Neural cell (in vitro differentiated cells): ENCODE measurements at regions not wholly inside any gene's neighbourhood (a gene's known extent, or its start where the extent isn't known, plus 50 kb on each side); places are given as distances from the start of the nearest gene placed in this dataset.

ENCODE experiments used
- H2AFZ ChIP-seq: fragments of 200-600, 300-800 bp; sonication (generic), shearing (Covaris generic); 2 replicates; pipeline ENCODE4 v1.6.0; 2014; ENCODE audit warnings: low read depth, mild to moderate bottlenecking, antibody characterized with exemption, low read length, moderate library complexity
- H3F3A ChIP-seq: fragments of 200-600 bp; shearing (Covaris generic); 2 replicates; pipeline ENCODE4 v1.6.1; 2016; ENCODE audit warnings: mild to moderate bottlenecking, moderate library complexity, mixed read lengths, antibody characterized with exemption, low read length; ENCODE audit not compliant: insufficient read depth, poor library complexity, severe bottlenecking
- H3K27ac ChIP-seq: fragments of 200-600, 300-800 bp; sonication (generic), shearing (Covaris generic); 2 replicates; pipeline ENCODE4 v1.5.1; 2014; ENCODE audit warnings: mild to moderate bottlenecking, low read length, moderate library complexity
- H3K27me3 ChIP-seq: fragments of 300-800, 200-600 bp; sonication (generic), shearing (Covaris generic); 2 replicates; pipeline ENCODE4 v1.6.0; 2014; ENCODE audit warnings: mild to moderate bottlenecking, low read depth, low read length, moderate library complexity; ENCODE audit not compliant: insufficient read depth
- H3K36me3 ChIP-seq: fragments of 300-800, 200-600 bp; sonication (generic), shearing (Covaris generic); 2 replicates; pipeline ENCODE4 v1.5.1; 2014; ENCODE audit warnings: mild to moderate bottlenecking, antibody characterized with exemption, low read length, moderate library complexity; ENCODE audit not compliant: insufficient read depth
- H3K4me2 ChIP-seq: fragments of 300-800, 200-600 bp; sonication (generic), shearing (Covaris generic); 2 replicates; pipeline ENCODE4 v1.6.0; 2014; ENCODE audit warnings: mild to moderate bottlenecking, low read length
- H3K4me3 ChIP-seq: fragments of 300-800, 200-600 bp; sonication (generic), shearing (Covaris generic); 2 replicates; pipeline ENCODE4 v1.5.1; 2014; ENCODE audit warnings: mild to moderate bottlenecking, low read length, moderate library complexity
- H3K79me2 ChIP-seq: fragments of 200-600 bp; shearing (Covaris generic); replicated peaks from 2 replicates; pipeline ENCODE4 v1.6.0; 2014; ENCODE audit warnings: mild to moderate bottlenecking, low read length, moderate library complexity; ENCODE audit not compliant: insufficient read depth
- H3K9ac ChIP-seq: fragments of 300-800, 200-600 bp; sonication (generic), shearing (Covaris generic); 2 replicates; pipeline ENCODE4 v1.6.1; 2016; ENCODE audit warnings: mild to moderate bottlenecking, low read length, mixed read lengths
- H3K9me2 ChIP-seq: fragments of 200-600 bp; shearing (Covaris generic); 2 replicates; pipeline ENCODE4 v1.6.1; 2016; ENCODE audit warnings: mild to moderate bottlenecking, low read length, mixed read lengths; ENCODE audit not compliant: insufficient read depth
- H3K9me3 ChIP-seq: fragments of 200-600, 300-800 bp; sonication (generic), shearing (Covaris generic); 2 replicates; pipeline ENCODE4 v1.6.1; 2016; ENCODE audit warnings: mild to moderate bottlenecking, mixed run types, low read length, moderate library complexity, mixed read lengths
- H4K20me1 ChIP-seq: fragments of 200-600 bp; shearing (Covaris generic); 2 replicates; pipeline ENCODE4 v1.6.1; 2016; ENCODE audit warnings: mild to moderate bottlenecking, mixed run types; ENCODE audit not compliant: insufficient read depth
- EP300 ChIP-seq: fragments of 450-650 bp; conservative IDR thresholded peaks from 2 replicates; pipeline ENCODE4 v1.6.1; 2014; ENCODE audit warnings: antibody characterized with exemption, mild to moderate bottlenecking, moderate library complexity; ENCODE audit not compliant: poor library complexity, severe bottlenecking
- EZH2 ChIP-seq: fragments of 200-600, 300-800 bp; shearing (Covaris generic), sonication (generic); IDR thresholded peaks from 2 replicates; pipeline ENCODE4 v1.6.1; 2014; ENCODE audit warnings: antibody characterized with exemption, low read length, borderline replicate concordance, mild to moderate bottlenecking; ENCODE audit not compliant: insufficient read depth, poor library complexity, severe bottlenecking
- MXI1 ChIP-seq: fragments of 450-650 bp; conservative IDR thresholded peaks from 2 replicates; pipeline ENCODE4 v1.6.1; 2014; ENCODE audit warnings: antibody characterized with exemption, mild to moderate bottlenecking; ENCODE audit not compliant: poor library complexity, severe bottlenecking
- POLR2AphosphoS5 ChIP-seq: IDR thresholded peaks from 2 replicates; pipeline ENCODE4 v1.6.1; 2012
- RAD21 ChIP-seq: fragments of 450-650 bp; conservative IDR thresholded peaks from 2 replicates; pipeline ENCODE4 v1.6.1; 2014; ENCODE audit warnings: antibody characterized with exemption, mild to moderate bottlenecking, moderate library complexity
- REST ChIP-seq: IDR thresholded peaks from 2 replicates; pipeline ENCODE4 v1.6.1; 2012; ENCODE audit warnings: borderline replicate concordance
- SMC3 ChIP-seq: fragments of 450-650 bp; conservative IDR thresholded peaks from 2 replicates; pipeline ENCODE4 v1.6.1; 2014; ENCODE audit warnings: antibody characterized with exemption, mild to moderate bottlenecking, moderate library complexity; ENCODE audit not compliant: poor library complexity
- TAF1 ChIP-seq: IDR thresholded peaks from 2 replicates; pipeline ENCODE4 v1.6.1; 2012; ENCODE audit warnings: low read depth
- TF ChIP-seq, protein P1 (sequence below): fragments of 450-650 bp; IDR thresholded peaks from 2 replicates; pipeline ENCODE4 v1.5.1; 2014; ENCODE audit warnings: antibody characterized with exemption, mild to moderate bottlenecking, moderate library complexity; ENCODE audit not compliant: poor library complexity, severe bottlenecking

GRCh38 chr3:27615555-27615954 is 106.6 kb downstream of the EOMES start:
- Histone ChIP-seq H3K4me2 (no peak overlapping the region), H3K79me2 (no peaks in the 10 kb centered on the region), H3F3A (no peaks in the 10 kb centered on the region), H3K36me3 (no peaks in the 10 kb centered on the region), H2AFZ (no peak overlapping the region), H3K27me3 (no peaks in the 10 kb centered on the region), H3K9ac (no peak overlapping the region), H3K9me2 (no peaks in the 10 kb centered on the region), H3K4me3 (no peak overlapping the region), H4K20me1 (no peaks in the 10 kb centered on the region), H3K9me3 (no peaks in the 10 kb centered on the region), H3K27ac (no peak overlapping the region)
- TF ChIP-seq SMC3 (no peak), EP300 (no peak), EZH2 (no peak), TAF1 (no peak), RAD21 (no peak), MXI1 (no peak), REST (no peak)
- TF ChIP-seq, protein P1, sequence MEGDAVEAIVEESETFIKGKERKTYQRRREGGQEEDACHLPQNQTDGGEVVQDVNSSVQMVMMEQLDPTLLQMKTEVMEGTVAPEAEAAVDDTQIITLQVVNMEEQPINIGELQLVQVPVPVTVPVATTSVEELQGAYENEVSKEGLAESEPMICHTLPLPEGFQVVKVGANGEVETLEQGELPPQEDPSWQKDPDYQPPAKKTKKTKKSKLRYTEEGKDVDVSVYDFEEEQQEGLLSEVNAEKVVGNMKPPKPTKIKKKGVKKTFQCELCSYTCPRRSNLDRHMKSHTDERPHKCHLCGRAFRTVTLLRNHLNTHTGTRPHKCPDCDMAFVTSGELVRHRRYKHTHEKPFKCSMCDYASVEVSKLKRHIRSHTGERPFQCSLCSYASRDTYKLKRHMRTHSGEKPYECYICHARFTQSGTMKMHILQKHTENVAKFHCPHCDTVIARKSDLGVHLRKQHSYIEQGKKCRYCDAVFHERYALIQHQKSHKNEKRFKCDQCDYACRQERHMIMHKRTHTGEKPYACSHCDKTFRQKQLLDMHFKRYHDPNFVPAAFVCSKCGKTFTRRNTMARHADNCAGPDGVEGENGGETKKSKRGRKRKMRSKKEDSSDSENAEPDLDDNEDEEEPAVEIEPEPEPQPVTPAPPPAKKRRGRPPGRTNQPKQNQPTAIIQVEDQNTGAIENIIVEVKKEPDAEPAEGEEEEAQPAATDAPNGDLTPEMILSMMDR, result no peak

DNA sequence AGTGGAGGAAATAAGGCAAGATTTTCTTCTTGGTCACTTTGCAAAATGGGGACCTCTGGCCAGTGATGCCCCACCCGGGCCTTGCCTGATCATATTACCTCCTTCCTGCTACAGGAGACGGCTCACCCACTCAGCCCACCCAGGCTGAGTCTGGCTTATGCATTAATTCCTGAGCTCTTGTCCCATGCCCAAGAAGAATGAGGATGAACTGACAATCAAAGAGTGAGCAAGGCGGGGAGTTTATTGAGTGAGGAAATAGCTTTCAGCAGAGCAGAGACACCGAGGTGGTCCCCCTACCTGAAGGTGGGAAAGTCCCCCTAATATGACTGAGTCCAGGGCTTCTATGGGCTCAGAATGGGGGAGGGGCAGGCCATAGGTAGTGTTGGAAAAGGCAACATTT is 107.5 kb downstream of the EOMES start:
- Histone ChIP-seq H3K9me3 (no peaks in the 10 kb centered on the region), H2AFZ (no peak overlapping the region), H3F3A (no peaks in the 10 kb centered on the region), H3K27ac (no peak overlapping the region), H3K9me2 (no peaks in the 10 kb centered on the region), H3K4me3 (no peak overlapping the region), H3K4me2 (no peak overlapping the region), H4K20me1 (no peaks in the 10 kb centered on the region), H3K79me2 (no peaks in the 10 kb centered on the region), H3K36me3 (no peaks in the 10 kb centered on the region), H3K27me3 (no peaks in the 10 kb centered on the region), H3K9ac (no peak overlapping the region)
- TF ChIP-seq POLR2AphosphoS5 (no peak), RAD21 (no peak), EP300 (no peak), EZH2 (no peak), REST (no peak), SMC3 (no peak), MXI1 (no peak)
- TF ChIP-seq, protein P1, result no peak
